H9 (cell line): ENCODE measurements at regions not wholly inside any gene's neighbourhood (a gene's known extent, or its start where the extent isn't known, plus 50 kb on each side); places are given as distances from the start of the nearest gene placed in this dataset.

Experiments
- DNase-seq: peaks from one replicate; pipeline ENCODE4 v3.0.0-alpha.2; 2017
- H2AFZ ChIP-seq: one replicate; pipeline ENCODE4 v1.6.1; 2013; ENCODE audit warnings: mild to moderate bottlenecking, low read length, control low read depth, moderate library complexity
- H2AK5ac ChIP-seq: 2 replicates; pipeline ENCODE4 v1.6.1; 2013; ENCODE audit warnings: low read length, control low read depth, mixed read lengths; ENCODE audit not compliant: insufficient read length
- H2BK120ac ChIP-seq: one replicate; pipeline ENCODE4 v1.6.1; 2013; ENCODE audit warnings: low read depth, mild to moderate bottlenecking, low read length, control low read depth, inconsistent platforms; ENCODE audit not compliant: poor library complexity, severe bottlenecking
- H2BK12ac ChIP-seq: 2 replicates; pipeline ENCODE4 v1.6.1; 2013; ENCODE audit warnings: low read length, control low read depth, mixed read lengths, low read depth; ENCODE audit not compliant: insufficient read length
- H2BK15ac ChIP-seq: 2 replicates; pipeline ENCODE4 v1.6.1; 2013; ENCODE audit warnings: low read depth, low read length, control low read depth
- H2BK20ac ChIP-seq: one replicate; pipeline ENCODE4 v1.6.1; 2013; ENCODE audit warnings: low read depth, mild to moderate bottlenecking, low read length, control low read depth, inconsistent platforms; ENCODE audit not compliant: poor library complexity, severe bottlenecking
- H2BK5ac ChIP-seq: 2 replicates; pipeline ENCODE4 v1.6.1; 2013; ENCODE audit warnings: low read length, control low read depth, mixed read lengths; ENCODE audit not compliant: insufficient read length
- H3K14ac ChIP-seq: 2 replicates; pipeline ENCODE4 v1.6.1; 2013; ENCODE audit warnings: low read length, control low read depth; ENCODE audit not compliant: insufficient read depth
- H3K18ac ChIP-seq: 2 replicates; pipeline ENCODE4 v1.6.1; 2013; ENCODE audit warnings: low read depth, mild to moderate bottlenecking, mixed read lengths, low read length, control low read depth; ENCODE audit not compliant: insufficient read length
- H3K23ac ChIP-seq: 2 replicates; pipeline ENCODE4 v1.6.1; 2013; ENCODE audit warnings: low read length, control low read depth, mixed read lengths, low read depth; ENCODE audit not compliant: insufficient read length
- H3K23me2 ChIP-seq: 2 replicates; pipeline ENCODE4 v1.6.1; 2013; ENCODE audit warnings: low read depth, mild to moderate bottlenecking, mixed read lengths, low read length, control low read depth; ENCODE audit not compliant: insufficient read length, poor library complexity, severe bottlenecking
- H3K27ac ChIP-seq: 2 replicates; pipeline ENCODE4 v1.5.1; 2013; ENCODE audit warnings: low read length, control low read depth, mixed read lengths, low read depth; ENCODE audit not compliant: insufficient read length
- H3K27me3 ChIP-seq: 2 replicates; pipeline ENCODE4 v1.6.1; 2013; ENCODE audit warnings: low read length, control low read depth, inconsistent platforms; ENCODE audit not compliant: insufficient read depth
- H3K4ac ChIP-seq: 2 replicates; pipeline ENCODE4 v1.6.1; 2013; ENCODE audit warnings: low read depth, mild to moderate bottlenecking, control low read depth, inconsistent platforms, low read length, moderate library complexity
- H3K4me1 ChIP-seq: 2 replicates; pipeline ENCODE4 v1.6.1; 2013; ENCODE audit warnings: low read length, control low read depth, inconsistent platforms; ENCODE audit not compliant: insufficient read depth
- H3K4me2 ChIP-seq: 2 replicates; pipeline ENCODE4 v1.6.1; 2013; ENCODE audit warnings: low read length, control low read depth, mixed read lengths; ENCODE audit not compliant: insufficient read length, insufficient read depth
- H3K56ac ChIP-seq: 2 replicates; pipeline ENCODE4 v1.6.1; 2013; ENCODE audit warnings: low read depth, mild to moderate bottlenecking, mixed read lengths, low read length, control low read depth; ENCODE audit not compliant: insufficient read length
- H3K79me1 ChIP-seq: 2 replicates; pipeline ENCODE4 v1.6.1; 2013; ENCODE audit warnings: low read depth, mild to moderate bottlenecking, moderate library complexity, low read length, control low read depth, inconsistent platforms; ENCODE audit not compliant: insufficient read depth, poor library complexity, severe bottlenecking
- H3K79me2 ChIP-seq: 2 replicates; pipeline ENCODE4 v1.6.1; 2013; ENCODE audit warnings: low read length, control low read depth, inconsistent platforms; ENCODE audit not compliant: insufficient read depth
- H3K9ac ChIP-seq: 2 replicates; pipeline ENCODE4 v1.6.1; 2013; ENCODE audit warnings: low read length, control low read depth, mixed read lengths; ENCODE audit not compliant: insufficient read length; ENCODE audit errors: extremely low read depth
- H3K9me3 ChIP-seq: one replicate; pipeline ENCODE4 v1.6.1; 2013; ENCODE audit warnings: low read depth, low read length, inconsistent platforms; ENCODE audit not compliant: control insufficient read depth
- H3T11ph ChIP-seq: one replicate; pipeline ENCODE4 v1.6.1; 2013; ENCODE audit warnings: mild to moderate bottlenecking, low read length, control low read depth, inconsistent platforms
- H4K20me1 ChIP-seq: one replicate; pipeline ENCODE4 v1.6.1; 2013; ENCODE audit not compliant: control insufficient read depth, insufficient read length, insufficient read depth
- H4K5ac ChIP-seq: 2 replicates; pipeline ENCODE4 v1.6.1; 2013; ENCODE audit warnings: low read depth, mild to moderate bottlenecking, mixed read lengths, low read length, control low read depth; ENCODE audit not compliant: insufficient read length
- H4K8ac ChIP-seq: replicated peaks from 2 replicates; pipeline ENCODE4 v1.6.1; 2013; ENCODE audit warnings: low read length, control low read depth, mixed read lengths, low read depth; ENCODE audit not compliant: insufficient read length
- H4K91ac ChIP-seq: 2 replicates; pipeline ENCODE4 v1.6.1; 2013; ENCODE audit warnings: low read depth, mild to moderate bottlenecking, moderate library complexity, mixed read lengths, low read length, control low read depth; ENCODE audit not compliant: insufficient read length
- H3K27ac Mint-ChIP-seq, 3 experiments: 2 replicates in 2 of 3; 3 replicates in 1 of 3; pipeline ENCODE4 v1.8.0; 2020 to 2021; ENCODE audit warnings: mixed read lengths in 3 of 3, mild to moderate bottlenecking in 1 of 3, moderate library complexity in 1 of 3
- H3K27me3 Mint-ChIP-seq: 2 replicates; pipeline ENCODE4 v1.8.0; 2021; ENCODE audit warnings: low read depth, mild to moderate bottlenecking, moderate library complexity, mixed read lengths
- H3K36me3 Mint-ChIP-seq, 3 experiments: 2 replicates in 2 of 3; 3 replicates in 1 of 3; pipeline ENCODE4 v1.8.0; 2020 to 2021; ENCODE audit warnings: low read depth in 3 of 3, mixed read lengths in 3 of 3; ENCODE audit not compliant: insufficient read depth in 1 of 3
- H3K4me1 Mint-ChIP-seq, 2 experiments: 2 replicates each; pipeline ENCODE4 v1.8.0; 2020; ENCODE audit warnings: mixed read lengths in 2 of 2
- H3K4me3 Mint-ChIP-seq, 2 experiments: 2 replicates in 1 of 2; 3 replicates in 1 of 2; pipeline ENCODE4 v1.8.0; 2020 to 2021; ENCODE audit warnings: mild to moderate bottlenecking in 2 of 2, mixed read lengths in 2 of 2, moderate library complexity in 1 of 2
- H3K9me3 Mint-ChIP-seq, 2 experiments: 2 replicates in 1 of 2; 3 replicates in 1 of 2; pipeline ENCODE4 v1.8.0; 2020; ENCODE audit warnings: mild to moderate bottlenecking in 2 of 2, mixed read lengths in 2 of 2, moderate library complexity in 1 of 2
- CTCF ChIP-seq: fragments of 200-600 bp; sonication (generic); conservative IDR thresholded peaks from 3 replicates; pipeline ENCODE4 v1.8.0; 2021; ENCODE audit warnings: antibody characterized with exemption, mild to moderate bottlenecking
- WGBS: extraction: QIAGEN DNeasy Blood & Tissue Kit; methylation state at CpG from one replicate; pipeline ENCODE4 v1.1.7; 2013; ENCODE audit warnings: missing lambda C conversion rate, low lambda C conversion rate, mixed read lengths; ENCODE audit not compliant: insufficient read length; ENCODE audit errors: extremely low coverage; 5-methylcytosine and 5-hydroxymethylcytosine counted together

GRCh38 chr17:36726199-36726598 lies 124.8 kb downstream of the MRM1 start:
- no peak overlapping the region for H3K27ac Mint-ChIP-seq
- Histone ChIP-seq H2AFZ (no peak overlapping the region), H3K9me3 (no peaks in the 10 kb centered on the region), H3K9ac (no peak overlapping the region), H4K8ac (no peak overlapping the region), H3K27me3 (no peaks in the 10 kb centered on the region), H3K4ac (no peak overlapping the region), H2BK12ac (no peak overlapping the region), H4K20me1 (no peaks in the 10 kb centered on the region), H2BK15ac (no peak overlapping the region), H4K5ac (no peak overlapping the region), H2BK20ac (no peak overlapping the region), H3K23ac (no peak overlapping the region), H3K18ac (no peak overlapping the region), H3K23me2 (peaks cover 3% of the 10 kb centered on the region), H3K79me2 (no peaks in the 10 kb centered on the region), H3K4me2 (no peak overlapping the region), H2BK5ac (no peak overlapping the region), H4K91ac (no peak overlapping the region), H2AK5ac (no peak overlapping the region), H3K79me1 (no peaks in the 10 kb centered on the region), H3K14ac (no peak overlapping the region), H2BK120ac (no peak overlapping the region), H3K27ac (no peak overlapping the region), H3K56ac (no peak overlapping the region), H3K4me1 (peaks cover 14% of the 10 kb centered on the region; the same call in 1 of the 2 replicates), H3T11ph (no peak overlapping the region)
- peaks cover 49 to 68% of the 10 kb centered on the region in 2 experiments for H3K4me1 Mint-ChIP-seq
- no CpG with 5 or more reads among the region's 4 CpGs for WGBS
- no peak for DNase-seq
- no peak for TF ChIP-seq CTCF
- H3K4me3 Mint-ChIP-seq = no peak overlapping the region
- H3K9me3 Mint-ChIP-seq = no peaks in the 10 kb centered on the region
- H3K36me3 Mint-ChIP-seq = no peaks in the 10 kb centered on the region
- H3K27me3 Mint-ChIP-seq = peaks cover 39% of the 10 kb centered on the region
